ENCODE measurements at regions not wholly inside any gene's neighbourhood (a gene's known extent, or its start where the extent isn't known, plus 50 kb on each side); places are given as distances from the start of the nearest gene placed in this dataset.

DNA sequence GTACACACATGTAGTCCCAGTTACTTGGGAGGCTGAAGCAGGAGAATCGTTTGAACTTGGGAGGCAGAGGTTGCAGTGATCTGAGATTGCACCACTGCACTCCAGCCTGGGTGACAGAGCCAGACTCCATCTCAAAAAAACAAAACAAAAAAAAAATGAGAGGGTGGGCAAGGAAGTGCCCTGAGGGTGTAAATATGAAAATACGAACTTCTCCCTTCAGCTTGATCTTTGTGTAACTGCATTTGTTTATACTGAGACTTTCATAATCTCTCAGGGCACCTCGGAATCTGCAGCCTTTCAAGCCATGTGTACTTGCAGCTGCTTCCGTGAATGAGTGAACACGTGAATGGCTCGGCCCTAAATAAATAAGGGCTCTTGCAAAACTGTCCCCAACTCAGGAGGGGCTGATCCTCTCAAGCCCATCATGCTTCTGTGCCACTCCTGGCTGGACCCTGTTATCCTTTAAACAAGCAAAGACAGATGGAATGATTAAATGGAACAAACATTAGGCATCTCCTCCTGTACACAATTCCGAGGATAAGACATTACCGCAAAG, 96.8 kb downstream of the BOD1L2 start:
- no peak for DNase-seq

DNA sequence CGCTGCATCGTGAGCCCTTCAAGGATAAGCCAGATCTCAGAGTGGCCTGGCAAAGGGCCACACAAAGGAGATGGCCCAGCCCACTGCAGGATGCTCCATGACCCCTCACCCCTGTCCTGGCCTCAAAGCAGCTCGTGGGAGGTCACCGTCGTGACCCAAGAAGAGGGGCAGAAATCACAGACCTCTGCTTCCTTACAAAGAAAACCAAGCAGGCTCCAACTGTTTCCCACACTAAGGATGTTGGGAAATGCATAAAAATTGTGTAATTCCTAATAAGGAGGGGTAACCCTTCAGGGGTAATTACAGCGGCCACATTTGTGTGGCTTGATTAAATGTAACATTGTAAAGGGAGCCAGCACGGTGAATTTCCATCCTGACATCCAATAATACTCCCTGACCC, 102.3 kb downstream of the BOD1L2 start:
- no peak for DNase-seq

DNA sequence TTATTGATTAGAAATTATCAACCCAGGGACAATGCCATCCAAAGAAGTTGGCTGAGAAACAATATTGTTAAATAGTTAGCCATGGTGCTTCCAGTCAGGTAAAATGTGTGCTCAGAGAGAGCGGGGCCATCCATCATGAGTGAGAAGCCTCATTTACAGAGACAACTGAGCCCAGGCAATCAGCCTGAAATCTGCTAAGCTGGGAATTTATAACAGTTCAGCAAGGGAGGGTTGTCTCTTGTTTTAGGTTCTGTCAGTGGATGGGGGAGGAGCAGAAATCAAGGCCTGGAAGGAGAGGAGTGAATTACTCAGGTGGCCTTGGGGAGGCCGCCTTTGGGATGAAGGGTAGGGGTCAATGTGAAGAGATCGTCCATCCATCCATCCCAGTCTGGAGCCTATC, 102.5 kb upstream of the ST8SIA3 start:
- DNase-seq: no peak

DNA sequence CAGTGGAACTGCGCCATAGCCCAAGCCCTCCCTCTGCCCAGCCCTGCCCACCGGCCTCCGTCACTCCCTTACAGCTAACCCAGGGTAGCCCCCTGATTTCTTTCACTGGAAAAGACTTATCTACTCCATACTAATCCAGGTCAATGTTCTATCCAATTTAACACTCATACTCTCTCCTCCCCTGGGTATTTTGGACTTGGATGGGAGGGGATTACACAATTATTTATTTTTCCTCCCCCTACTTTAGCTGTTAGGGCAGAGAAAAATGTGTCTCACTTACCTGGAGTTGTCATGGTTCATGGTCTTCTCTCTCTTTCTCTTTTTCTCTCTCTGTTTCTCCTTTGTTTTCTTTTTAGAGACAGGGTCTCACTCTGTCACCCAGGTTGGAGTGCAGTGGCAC, 100.6 kb upstream of the ST8SIA3 start:
- no peak for DNase-seq

DNA sequence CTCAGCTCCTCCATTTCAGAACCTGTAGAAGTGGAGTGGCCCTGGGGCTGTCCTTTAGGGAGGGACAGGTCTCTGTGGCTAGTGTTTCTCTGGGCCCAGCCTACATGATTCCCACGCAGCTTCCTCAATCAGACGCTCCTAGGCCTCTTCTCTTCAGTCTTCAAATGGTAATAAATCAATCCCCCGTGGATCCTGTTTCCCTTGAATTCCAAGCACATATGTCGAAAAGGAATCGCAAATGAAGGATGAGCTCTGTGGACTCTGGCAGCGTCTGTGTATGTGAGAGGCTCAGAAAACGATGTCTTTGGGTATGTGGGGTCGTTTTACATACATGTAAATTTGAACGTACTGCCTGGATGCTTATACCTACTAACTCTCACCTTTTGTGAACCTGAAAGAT, 98.5 kb upstream of the ST8SIA3 start:
- no peak for DNase-seq

DNA sequence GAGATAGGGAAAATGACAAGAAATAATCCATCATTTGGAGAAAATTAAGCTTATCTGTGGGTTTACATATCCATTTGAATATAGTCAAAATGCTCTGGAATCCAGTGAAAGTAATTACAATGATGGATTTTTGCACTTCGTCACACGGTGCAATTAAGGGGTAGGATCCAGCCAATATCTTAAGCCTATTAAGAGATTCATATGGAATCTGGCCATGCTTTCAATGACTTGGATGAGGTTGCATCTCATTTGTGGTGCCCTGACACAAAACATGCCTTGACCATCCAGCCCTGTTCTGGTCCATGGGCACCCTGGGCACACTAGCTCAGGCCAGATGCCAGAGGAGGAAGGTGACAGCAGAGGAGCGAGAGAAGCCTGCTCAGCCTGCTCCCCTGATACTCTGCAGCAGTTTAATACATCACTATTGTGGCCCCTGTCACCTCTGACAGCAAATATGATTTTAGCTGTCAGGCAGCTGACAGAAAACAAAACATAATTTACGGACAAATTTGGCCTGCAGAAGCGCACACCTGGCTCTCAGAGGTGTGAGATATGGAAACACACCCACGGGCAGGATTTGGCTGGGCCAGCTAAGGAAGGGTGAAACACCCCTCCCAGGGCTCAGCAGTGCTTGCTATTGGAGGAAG, 94.1 kb upstream of the ST8SIA3 start:
- DNase-seq: no peak

DNA sequence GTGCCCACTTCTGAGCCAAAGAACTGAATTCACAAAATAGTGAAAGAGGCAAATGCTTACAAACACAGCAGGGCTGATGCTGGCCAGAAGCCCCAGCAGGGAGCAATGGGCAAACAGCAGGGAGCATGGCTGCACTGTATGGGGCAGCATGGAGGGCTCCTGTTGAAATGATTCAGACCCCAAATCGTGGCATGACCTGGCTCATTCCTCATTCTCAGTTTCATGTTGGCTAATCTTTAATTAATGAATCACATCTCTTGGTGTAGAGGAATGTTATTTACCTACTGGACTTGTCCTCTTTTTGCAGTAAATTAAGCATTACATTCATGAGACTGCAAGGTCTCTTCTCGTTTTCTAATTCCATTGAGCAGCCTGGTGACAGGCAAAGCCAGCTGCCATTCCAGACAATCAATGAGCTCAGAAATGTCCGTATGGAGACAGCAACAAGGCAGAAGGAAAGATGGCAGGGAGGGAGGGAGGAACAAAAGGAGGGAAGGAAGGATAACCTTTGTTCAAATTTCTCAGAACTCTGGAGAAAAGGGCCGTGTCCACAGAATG, 84.9 kb upstream of the ST8SIA3 start:
- no peak for DNase-seq

DNA sequence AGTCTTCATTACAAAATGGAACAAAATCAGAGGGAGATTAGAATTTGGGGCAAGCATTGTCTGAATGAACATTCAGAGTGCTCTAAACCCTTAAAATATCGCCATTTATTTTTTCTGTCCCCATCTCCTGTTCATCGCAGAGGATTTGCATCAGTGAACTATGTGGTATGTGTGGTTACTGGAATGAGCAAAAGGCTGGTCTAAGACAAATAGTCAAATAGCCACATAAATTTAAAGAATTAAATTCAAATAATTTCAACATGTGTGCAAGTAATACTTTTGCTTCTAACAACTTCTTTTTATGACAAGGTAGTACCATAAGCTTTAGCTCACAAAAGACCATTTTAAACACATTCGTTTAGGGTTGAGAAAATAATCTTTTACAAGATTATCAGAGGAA, 82.6 kb upstream of the ST8SIA3 start:
- DNase-seq: no peak

DNA sequence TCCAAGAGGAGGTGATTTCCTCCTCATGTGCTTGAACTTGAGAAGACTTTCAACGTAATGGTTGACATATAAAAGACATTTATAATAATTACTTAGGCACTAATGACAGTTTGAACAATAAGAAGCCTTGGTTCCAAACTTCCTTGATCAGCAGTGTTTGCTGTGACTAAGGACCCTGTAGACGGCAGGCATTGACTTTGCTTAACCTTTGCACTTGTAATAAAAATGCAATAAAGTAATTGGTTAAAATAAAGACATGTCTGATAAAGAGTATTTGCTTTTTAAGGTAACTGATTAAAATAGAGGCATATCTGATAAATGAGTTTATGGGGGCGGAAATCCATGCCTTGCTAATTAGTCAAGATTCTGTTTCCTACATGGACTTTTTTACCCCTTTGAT, 82.2 kb upstream of the ST8SIA3 start:
- DNase-seq: no peak

DNA sequence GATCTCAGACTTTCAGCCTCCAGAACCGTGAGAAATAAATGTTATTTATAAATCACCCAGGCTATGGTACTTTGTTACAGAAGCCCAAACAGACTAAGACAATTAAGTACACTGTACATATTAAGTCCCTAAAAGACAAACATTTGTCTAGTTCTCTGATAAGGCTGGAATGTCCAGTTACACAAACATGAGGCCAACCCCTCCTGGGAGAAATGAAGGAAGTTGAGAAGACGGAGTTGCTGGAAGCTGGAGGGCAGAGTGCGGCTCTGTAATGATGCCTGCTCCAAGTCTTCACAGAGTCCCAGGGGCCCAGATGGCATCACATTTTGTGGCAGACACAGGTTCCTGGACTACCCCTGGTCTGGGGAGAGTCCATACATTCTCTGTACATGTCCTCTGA, 79.2 kb upstream of the ST8SIA3 start:
- no peak for DNase-seq

DNA sequence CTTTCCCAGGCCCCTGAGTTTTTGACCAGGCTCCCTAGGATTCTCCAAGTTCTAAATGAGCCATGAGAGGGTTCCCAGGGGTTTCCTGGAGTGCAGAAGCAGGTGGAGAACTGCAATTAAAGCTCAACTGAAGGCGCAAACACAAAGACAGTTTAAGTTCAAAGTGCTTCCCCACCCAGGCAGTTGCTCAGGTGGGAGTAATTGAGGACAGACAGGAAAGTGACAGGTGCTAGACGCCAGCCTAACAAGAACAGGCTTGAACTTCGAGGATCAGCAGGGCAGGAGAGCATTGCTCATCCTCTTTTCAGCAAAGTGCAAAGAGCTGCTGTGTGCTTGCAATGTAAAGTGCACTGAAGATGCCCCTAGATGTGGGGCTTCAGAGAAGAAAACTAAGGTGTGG, 77.2 kb upstream of the ST8SIA3 start:
- DNase-seq: no peak

DNA sequence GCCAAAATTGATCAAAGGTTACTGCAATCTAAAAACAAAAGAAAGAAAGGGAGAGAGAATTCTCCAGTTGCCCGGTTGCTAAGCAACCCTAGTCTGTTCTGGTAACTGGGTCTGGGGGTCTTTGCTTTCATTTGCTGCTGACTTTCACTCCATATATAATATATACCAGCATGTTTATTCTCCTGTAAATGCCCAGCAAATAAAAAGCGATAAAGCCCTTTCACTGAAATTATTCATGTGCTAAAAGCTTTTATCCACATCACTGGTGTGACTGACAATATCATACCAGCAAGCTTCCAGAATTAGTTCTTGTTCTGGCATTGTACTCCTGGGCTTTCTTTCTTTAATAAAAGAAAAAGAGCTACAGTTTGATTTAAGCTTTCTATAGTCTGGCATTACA, 75.5 kb upstream of the ST8SIA3 start:
- no peak for DNase-seq

DNA sequence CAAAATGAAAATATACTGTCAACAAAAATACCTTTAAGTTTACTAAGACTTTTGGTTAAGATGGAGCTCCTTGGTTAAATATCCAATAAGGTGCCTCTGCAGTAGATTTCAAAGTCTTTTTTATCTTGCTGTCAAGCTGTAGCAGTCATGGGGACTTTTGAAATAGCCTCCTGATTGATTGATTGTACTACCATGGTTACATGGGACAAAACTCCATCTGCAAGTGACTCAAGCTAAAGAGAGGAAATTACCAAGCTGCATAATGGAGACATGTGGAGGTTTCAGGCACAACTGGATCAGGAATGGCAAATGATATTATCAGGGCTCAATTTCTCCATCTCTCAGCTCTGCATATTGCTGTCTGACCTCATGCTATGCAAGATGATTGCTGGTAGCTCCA, 73.4 kb upstream of the ST8SIA3 start:
- DNase-seq: no peak

DNA sequence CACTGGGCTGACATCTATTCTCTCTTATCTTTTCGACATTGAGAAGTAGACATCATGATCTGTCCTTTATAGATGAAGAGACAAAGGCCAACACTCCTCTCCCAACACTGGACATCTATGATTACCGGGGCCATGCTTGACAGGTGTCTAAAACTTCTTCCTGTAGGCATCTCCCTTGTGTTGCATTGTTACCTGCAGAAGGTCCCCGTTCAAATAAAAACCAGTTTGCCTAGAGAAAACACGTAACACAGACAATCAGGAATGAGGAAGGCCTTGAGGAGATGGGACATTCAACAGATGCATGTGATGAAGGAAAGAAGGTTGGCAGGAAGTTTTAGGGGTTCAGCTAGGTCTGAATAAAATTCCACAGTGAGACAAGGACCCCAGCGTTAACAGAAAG, 70.8 kb upstream of the ST8SIA3 start:
- no peak for DNase-seq

DNA sequence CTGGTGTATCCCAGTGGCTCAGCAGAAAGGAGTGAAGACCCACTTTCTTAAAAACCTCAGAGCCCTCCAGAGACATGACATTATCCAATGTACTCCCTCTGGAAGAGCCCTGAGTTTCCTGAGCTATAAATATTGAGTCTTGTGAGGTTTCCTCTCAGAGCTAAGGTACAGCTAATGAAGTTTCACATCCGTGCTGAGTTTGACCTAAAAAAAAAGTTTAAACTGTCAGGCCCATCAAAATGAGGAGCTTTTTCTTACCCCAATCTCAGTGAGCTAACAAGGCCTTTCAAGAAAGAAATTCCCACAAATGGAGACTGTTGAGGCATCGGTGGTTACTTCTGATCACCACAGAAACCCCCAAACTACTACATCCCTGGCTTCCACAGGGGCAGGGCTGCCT, 65.4 kb upstream of the ST8SIA3 start:
- DNase-seq: no peak

DNA sequence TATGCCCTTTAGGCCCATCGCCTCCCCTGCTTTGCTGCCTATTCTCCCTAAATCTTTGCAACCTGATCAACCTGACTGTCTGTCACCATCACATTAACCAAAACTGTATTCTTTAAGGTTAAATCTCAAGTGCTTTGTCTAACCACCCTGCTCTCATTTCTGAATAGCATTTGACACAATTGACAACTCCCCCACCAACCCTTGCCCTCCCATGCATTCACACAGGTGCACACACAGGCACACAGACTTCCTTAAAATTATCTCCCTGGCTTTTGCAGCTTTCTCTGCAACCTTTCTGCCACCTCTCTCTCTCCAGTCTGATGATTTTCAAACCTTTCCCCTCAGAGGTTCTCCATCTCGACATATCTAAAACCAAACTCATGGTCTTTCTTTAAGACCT, 64.6 kb upstream of the ST8SIA3 start:
- DNase-seq: no peak

DNA sequence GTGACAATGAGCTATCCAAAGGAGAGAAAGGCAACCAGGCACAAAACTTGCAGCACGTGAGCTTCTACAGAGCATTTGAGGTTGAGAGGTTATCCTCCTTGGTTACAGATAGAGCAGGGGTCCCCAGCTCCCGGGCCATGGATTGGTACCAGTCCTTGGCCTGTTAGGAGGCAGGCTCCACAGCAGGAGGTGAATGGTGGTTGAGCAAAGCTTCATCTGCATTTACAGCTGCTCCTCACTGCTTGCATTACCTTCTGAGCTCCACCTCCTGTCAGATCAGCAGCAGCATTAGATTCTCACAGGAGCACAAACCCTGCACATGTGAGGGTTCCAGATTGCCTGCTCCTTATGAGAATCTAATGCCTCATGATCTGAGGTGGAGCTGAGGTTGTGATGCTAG, 57.8 kb upstream of the ST8SIA3 start:
- DNase-seq: no peak

DNA sequence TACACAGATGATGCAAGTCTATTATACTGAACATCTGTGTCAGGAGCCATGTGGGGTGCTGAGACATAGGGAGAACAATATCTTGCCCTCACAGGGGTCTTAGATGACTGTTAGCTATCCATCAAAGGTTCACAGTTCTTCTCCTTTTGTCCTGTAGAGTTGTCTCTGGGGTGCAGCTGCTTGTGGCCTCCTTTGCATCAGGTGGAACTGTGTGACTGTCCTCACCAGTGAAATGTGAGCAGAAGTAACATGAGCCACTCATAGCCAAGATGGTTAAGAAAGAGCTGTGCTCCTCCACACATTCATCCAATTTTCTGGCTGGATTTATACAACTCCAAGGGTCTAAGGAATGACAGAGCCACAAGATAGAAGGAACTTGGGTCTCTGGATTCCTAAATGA, 56.0 kb upstream of the ST8SIA3 start:
- DNase-seq: no peak

DNA sequence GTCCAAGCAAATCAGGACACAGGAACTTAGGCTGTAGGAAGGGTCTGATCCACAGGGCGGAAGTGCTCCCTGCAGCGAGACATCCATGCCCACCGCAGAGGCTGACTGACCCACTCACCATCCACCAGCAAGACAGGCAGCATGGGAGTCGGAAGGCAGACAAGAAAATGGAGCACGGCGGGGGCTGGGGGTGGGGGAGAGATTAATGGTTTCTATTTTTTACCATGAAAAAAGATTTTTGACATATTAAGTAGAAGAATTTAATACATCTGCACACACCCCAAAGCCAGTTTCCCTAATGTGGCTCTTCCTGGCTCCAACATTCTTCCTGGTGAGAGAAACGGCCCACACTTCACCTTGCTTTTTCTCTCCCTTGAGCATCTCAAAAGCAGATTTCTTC, 55.1 kb upstream of the ST8SIA3 start:
- no peak for DNase-seq

DNA sequence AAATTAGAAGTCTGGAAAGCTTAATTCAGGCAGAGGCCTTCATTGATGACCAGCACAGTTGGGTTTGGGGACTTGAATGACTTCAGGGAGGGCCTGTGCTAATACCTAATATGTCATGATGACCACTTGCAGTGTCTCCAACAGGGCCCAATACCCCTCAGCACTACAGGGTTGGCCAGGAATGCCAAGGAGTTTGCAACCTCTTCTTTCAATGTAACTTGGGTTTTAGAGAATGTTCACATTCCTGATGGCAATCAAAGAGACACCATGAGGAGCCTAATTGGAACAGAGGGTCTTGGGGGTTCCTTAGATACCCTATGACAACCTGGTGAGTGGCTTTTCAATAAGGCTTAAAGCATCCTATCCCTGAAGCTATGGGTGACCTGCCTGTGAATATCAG, 52.4 kb upstream of the ST8SIA3 start:
- no peak for DNase-seq

DNA sequence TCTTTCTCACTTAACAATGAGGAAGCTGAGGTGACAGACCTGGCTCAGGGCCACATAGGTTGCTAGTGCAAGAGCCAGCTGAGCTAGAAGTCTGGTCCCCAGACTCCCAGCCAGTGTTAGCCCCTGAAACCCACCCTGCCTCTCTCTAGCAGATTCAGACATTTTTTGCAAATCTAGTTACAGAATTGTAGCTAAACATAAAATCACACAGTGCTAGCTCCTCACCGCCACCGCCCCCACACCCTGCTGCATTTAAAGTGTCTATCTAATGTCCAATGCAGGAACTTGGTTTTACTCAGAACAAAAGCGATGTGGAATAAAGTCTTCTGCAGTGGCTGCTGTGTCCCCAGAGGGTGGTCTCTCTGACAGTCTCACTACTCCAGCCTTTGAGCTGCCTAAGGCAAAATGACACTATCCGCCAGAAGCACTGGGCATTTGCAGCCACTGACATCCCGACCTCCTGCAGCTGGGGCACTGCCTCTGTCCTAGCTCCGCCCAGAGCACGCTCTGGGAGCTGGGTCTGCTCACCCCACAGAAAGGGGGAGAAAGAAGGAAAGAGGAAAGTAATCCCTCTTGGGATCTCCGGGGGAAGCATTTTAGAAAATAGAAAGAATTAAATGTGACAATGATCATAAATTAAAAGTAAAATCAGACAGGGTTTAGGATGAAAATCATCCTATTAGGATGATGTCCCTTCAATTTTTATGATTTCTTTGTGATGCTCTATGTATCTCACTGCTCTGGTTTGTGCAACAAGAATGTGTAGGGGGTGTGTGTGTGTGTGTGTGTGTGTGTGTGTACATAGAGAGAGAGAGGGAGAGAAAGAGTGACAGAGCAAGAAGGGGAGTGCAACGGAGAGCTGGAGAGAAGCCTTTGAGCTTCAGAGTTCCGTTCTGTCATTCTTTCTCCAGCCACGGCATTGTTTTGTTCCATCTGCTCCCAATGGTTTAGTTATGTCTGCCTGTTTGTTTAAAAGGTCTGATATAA, 50.5 kb upstream of the ST8SIA3 start:
- DNase-seq: peak; percentile 1

All from renal pelvis (tissue), 1 donor.